SU-DHL-6 (cell line): ENCODE measurements at regions not wholly inside any gene's neighbourhood (a gene's known extent, or its start where the extent isn't known, plus 50 kb on each side); places are given as distances from the start of the nearest gene placed in this dataset.

ENCODE experiments used
- EZH2phosphoT487 ChIP-seq: fragments of 200-600 bp; sonication (generic), shearing (Covaris generic); conservative IDR thresholded peaks from 2 replicates; pipeline ENCODE4 v1.6.1; 2018; ENCODE audit warnings: mild to moderate bottlenecking, antibody characterized with exemption, low read length, moderate library complexity, mixed read lengths
- TF ChIP-seq, protein P1 (sequence below): fragments of 200-600 bp; sonication (generic); IDR thresholded peaks from one replicate; pipeline ENCODE4 v1.5.1; 2017; ENCODE audit warnings: antibody characterized with exemption, mild to moderate bottlenecking, low read length, moderate library complexity; ENCODE audit not compliant: insufficient read depth, poor library complexity, severe bottlenecking

DNA sequence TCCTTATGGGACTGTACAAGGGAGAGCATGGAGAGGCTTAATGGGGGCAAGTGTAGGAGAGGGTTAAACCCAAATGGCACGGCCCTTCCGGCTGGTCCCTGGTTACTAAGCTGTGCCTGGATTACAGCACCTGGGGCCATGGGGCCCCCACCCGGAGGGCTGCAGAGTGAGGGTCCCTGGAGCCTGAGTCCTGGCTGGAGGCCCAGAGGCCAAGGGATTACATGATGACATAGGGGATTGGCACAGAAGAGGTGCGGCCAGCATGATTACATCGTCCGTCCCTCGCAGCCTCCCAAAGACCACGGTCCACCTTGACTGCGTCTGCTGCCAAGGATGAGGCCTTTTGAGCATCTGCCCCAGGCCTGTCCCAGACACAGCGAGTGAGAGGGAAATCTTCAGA is 149.4 kb downstream of the URI1 start:
- TF ChIP-seq, protein P1, sequence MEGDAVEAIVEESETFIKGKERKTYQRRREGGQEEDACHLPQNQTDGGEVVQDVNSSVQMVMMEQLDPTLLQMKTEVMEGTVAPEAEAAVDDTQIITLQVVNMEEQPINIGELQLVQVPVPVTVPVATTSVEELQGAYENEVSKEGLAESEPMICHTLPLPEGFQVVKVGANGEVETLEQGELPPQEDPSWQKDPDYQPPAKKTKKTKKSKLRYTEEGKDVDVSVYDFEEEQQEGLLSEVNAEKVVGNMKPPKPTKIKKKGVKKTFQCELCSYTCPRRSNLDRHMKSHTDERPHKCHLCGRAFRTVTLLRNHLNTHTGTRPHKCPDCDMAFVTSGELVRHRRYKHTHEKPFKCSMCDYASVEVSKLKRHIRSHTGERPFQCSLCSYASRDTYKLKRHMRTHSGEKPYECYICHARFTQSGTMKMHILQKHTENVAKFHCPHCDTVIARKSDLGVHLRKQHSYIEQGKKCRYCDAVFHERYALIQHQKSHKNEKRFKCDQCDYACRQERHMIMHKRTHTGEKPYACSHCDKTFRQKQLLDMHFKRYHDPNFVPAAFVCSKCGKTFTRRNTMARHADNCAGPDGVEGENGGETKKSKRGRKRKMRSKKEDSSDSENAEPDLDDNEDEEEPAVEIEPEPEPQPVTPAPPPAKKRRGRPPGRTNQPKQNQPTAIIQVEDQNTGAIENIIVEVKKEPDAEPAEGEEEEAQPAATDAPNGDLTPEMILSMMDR: no peak
- no peak for TF ChIP-seq EZH2phosphoT487
